DMS 273 treated with DMSO at 0.1 percent for 48 hours (cell line): ENCODE measurements at regions not wholly inside any gene's neighbourhood (a gene's known extent, or its start where the extent isn't known, plus 50 kb on each side); places are given as distances from the start of the nearest gene placed in this dataset.
A peak's percentile ranks its signal among the peaks of the same experiment; 100 is the strongest.
"Not testable (repeated sequence)": the region's sequence is repeated elsewhere in the genome, so short reads cannot be mapped to it uniquely, and the experiment has no call there.

Experiments used
- DNase-seq: peaks from one replicate; lab custom pipeline; 2025; lab: John Stamatoyannopoulos, UW

GRCh38 chr13:50747737-50748350 lies 95.6 kb downstream of the DLEU7 start:
- no peak for DNase-seq

GRCh38 chr13:50753221-50753620 lies 90.3 kb downstream of the DLEU7 start:
- not testable (repeated sequence) for DNase-seq

- peak; percentile 5 for DNase-seq
Measured at GRCh38 chr13:50755862-50756685, 87.4 kb downstream of the DLEU7 start.

GRCh38 chr13:50757008-50757407 lies 86.5 kb downstream of the DLEU7 start:
- DNase-seq, result no peak

GRCh38 chr13:50758796-50759195 lies 84.7 kb downstream of the DLEU7 start:
- no peak for DNase-seq

GRCh38 chr13:50760751-50761150 lies 82.7 kb downstream of the DLEU7 start:
- no peak for DNase-seq

- DNase-seq, result no peak
Measured at GRCh38 chr13:50761406-50761805, 82.1 kb downstream of the DLEU7 start.

GRCh38 chr13:50762969-50763567 lies 80.4 kb downstream of the DLEU7 start:
- DNase-seq, result no peak

- no peak for DNase-seq
Measured at GRCh38 chr13:50766013-50766412, 77.5 kb downstream of the DLEU7 start.

GRCh38 chr13:50766695-50767094 lies 76.8 kb downstream of the DLEU7 start:
- DNase-seq, result no peak

- not testable (repeated sequence) for DNase-seq
Measured at GRCh38 chr13:50772881-50773280, 70.6 kb downstream of the DLEU7 start.
